ENCODE measurements at regions not wholly inside any gene's neighbourhood (a gene's known extent, or its start where the extent isn't known, plus 50 kb on each side); places are given as distances from the start of the nearest gene placed in this dataset.

GRCh38 chr13:18965347-18965855, 216.2 kb downstream of the TUBA3C start:
- TF ChIP-seq POLR2A (IDR thresholded peaks at IDR 0.05) (no peak), CTCF (IDR thresholded peaks at IDR 0.05) (no peak), POLR2AphosphoS5 (IDR thresholded peaks at IDR 0.05) (no peak), EP300 (IDR thresholded peaks at IDR 0.05) (no peak)
